Osteoblast (primary cell): ENCODE measurements at regions not wholly inside any gene's neighbourhood (a gene's known extent, or its start where the extent isn't known, plus 50 kb on each side); places are given as distances from the start of the nearest gene placed in this dataset.

ENCODE experiments used
- DNase-seq: peaks from one replicate; pipeline ENCODE4 v3.0.0; 2011; ENCODE audit warnings: low spot score, mixed read lengths; ENCODE audit not compliant: insufficient read length; ENCODE audit errors: missing footprints
- H2AFZ ChIP-seq: 2 replicates; pipeline ENCODE4 v1.6.0; 2011; ENCODE audit warnings: mild to moderate bottlenecking, low read length
- H3K27ac ChIP-seq: 2 replicates; pipeline ENCODE4 v1.5.1; 2011; ENCODE audit warnings: mild to moderate bottlenecking, low read depth, low read length, moderate library complexity
- H3K27me3 ChIP-seq: 2 replicates; pipeline ENCODE4 v1.6.0; 2012; ENCODE audit warnings: mild to moderate bottlenecking, control low read depth, inconsistent platforms, low read length, moderate library complexity; ENCODE audit not compliant: insufficient read depth
- H3K36me3 ChIP-seq: 2 replicates; pipeline ENCODE4 v1.5.1; 2011; ENCODE audit warnings: mild to moderate bottlenecking, low read length, control low read depth, moderate library complexity; ENCODE audit not compliant: insufficient read depth
- H3K4me1 ChIP-seq: 2 replicates; pipeline ENCODE4 v1.5.1; 2011; ENCODE audit warnings: mild to moderate bottlenecking, low read length, control low read depth, moderate library complexity; ENCODE audit not compliant: insufficient read depth
- H3K4me2 ChIP-seq: 2 replicates; pipeline ENCODE4 v1.6.0; 2011; ENCODE audit warnings: mild to moderate bottlenecking, low read length; ENCODE audit not compliant: insufficient read depth
- H3K4me3 ChIP-seq: fragments of 200-600 bp; sonication (generic); 3 replicates; pipeline ENCODE4 v1.5.1; 2012; ENCODE audit warnings: mild to moderate bottlenecking, low read length, inconsistent platforms; ENCODE audit not compliant: insufficient read depth
- H3K79me2 ChIP-seq: 2 replicates; pipeline ENCODE4 v1.6.0; 2012; ENCODE audit warnings: mild to moderate bottlenecking, low read length, control low read depth, inconsistent platforms; ENCODE audit not compliant: insufficient read depth
- H3K9me3 ChIP-seq: 2 replicates; pipeline ENCODE4 v1.5.1; 2011; ENCODE audit warnings: low read depth, low read length, control low read depth
- H4K20me1 ChIP-seq: 2 replicates; pipeline ENCODE4 v1.6.0; 2012; ENCODE audit warnings: mild to moderate bottlenecking, low read length, control low read depth; ENCODE audit not compliant: insufficient read depth
- TF ChIP-seq, protein P1 (sequence below): IDR thresholded peaks from 2 replicates; pipeline ENCODE4 v1.5.1; 2011; ENCODE audit warnings: mild to moderate bottlenecking, low read depth, low read length, moderate library complexity; ENCODE audit errors: extremely low read depth

DNA sequence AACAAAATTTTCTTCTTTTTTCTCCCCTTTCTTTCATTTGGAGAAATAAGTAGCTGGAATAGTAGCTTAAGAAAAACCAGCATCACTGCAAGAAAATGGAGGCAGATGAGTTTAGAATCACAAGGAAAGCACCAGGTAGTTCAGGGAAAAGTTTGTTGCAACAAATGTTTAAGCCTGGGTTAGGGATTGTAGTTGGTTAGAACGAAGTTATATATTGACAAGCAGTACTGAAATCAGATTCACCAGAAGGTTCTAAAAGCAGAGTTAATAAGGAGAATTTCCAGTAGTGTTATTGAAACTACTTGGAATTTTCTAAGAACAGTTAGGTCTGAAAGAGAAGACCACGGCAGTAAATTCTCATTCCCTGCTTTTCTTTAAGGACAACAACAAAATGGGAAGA, 70.2 kb downstream of the BMP2 start:
- no peaks in the 10 kb centered on the region for H3K9me3 ChIP-seq
- no peaks in the 10 kb centered on the region for H4K20me1 ChIP-seq
- no peak overlapping the region for H3K4me3 ChIP-seq
- H3K36me3 ChIP-seq = no peaks in the 10 kb centered on the region
- no peak for DNase-seq
- no peak overlapping the region for H3K27ac ChIP-seq
- TF ChIP-seq, protein P1, sequence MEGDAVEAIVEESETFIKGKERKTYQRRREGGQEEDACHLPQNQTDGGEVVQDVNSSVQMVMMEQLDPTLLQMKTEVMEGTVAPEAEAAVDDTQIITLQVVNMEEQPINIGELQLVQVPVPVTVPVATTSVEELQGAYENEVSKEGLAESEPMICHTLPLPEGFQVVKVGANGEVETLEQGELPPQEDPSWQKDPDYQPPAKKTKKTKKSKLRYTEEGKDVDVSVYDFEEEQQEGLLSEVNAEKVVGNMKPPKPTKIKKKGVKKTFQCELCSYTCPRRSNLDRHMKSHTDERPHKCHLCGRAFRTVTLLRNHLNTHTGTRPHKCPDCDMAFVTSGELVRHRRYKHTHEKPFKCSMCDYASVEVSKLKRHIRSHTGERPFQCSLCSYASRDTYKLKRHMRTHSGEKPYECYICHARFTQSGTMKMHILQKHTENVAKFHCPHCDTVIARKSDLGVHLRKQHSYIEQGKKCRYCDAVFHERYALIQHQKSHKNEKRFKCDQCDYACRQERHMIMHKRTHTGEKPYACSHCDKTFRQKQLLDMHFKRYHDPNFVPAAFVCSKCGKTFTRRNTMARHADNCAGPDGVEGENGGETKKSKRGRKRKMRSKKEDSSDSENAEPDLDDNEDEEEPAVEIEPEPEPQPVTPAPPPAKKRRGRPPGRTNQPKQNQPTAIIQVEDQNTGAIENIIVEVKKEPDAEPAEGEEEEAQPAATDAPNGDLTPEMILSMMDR = no peak
- no peaks in the 10 kb centered on the region for H3K4me1 ChIP-seq
- H3K27me3 ChIP-seq = no peaks in the 10 kb centered on the region
- H3K4me2 ChIP-seq = no peak overlapping the region
- H3K79me2 ChIP-seq = no peaks in the 10 kb centered on the region
- no peak overlapping the region for H2AFZ ChIP-seq

DNA sequence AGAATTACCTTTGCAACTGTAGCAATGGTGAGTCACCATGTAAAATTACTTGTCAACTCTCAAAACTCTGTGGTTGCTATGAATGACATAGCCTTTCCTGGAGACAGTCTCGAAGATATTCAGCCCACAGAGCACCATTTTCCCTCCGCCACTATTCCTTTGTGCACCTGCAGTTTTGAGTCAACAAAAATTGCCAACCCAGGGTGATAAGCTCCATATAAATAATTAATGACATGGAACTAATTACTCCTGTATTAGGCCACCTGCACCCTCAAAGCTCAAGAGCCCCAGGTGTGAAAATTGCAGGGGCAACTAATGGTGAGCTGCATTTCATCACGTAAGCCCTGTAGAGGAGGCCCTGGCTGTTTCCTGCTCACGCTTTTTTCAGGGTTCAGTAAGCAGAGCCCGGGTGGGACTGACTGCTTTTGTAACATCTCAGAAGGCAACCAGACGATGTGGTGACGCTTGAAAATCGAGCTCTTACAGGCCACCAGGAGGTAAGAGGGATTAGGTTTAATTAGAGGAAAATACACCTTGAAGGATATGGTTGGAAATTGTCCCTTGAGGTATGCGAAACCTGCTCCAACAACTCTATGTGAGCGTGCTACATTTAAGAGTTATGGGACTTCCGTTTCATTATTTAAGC, 70.8 kb downstream of the BMP2 start:
- Histone ChIP-seq H3K4me1 (no peaks in the 10 kb centered on the region), H2AFZ (no peak overlapping the region), H3K36me3 (no peaks in the 10 kb centered on the region), H3K4me2 (no peak overlapping the region), H3K27me3 (no peaks in the 10 kb centered on the region), H4K20me1 (no peaks in the 10 kb centered on the region), H3K9me3 (no peaks in the 10 kb centered on the region), H3K4me3 (no peak overlapping the region), H3K79me2 (no peaks in the 10 kb centered on the region), H3K27ac (no peak overlapping the region)
- TF ChIP-seq, protein P1 = no peak
- DNase-seq = no peak

DNA sequence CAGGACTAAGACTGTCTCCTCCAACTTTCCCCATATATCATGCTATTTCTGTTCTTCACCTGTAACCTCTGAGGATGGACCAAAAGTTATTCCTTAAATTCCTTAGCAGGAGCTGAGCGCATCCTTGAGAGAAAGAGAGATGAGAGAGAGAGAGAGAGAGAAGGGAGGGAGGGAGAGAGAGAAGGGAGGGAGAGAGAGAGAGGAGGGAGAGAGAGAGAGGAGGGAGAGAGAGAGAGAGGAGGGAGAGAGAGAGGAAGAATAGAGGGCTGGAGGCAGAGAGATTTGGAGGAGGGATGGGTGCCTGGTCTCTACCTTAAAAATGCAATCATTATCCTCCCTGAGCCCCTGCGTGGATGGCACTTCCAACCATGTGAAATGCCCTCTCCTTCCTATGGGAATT, 73.6 kb downstream of the BMP2 start:
- TF ChIP-seq, protein P1 = no peak
- Histone ChIP-seq H3K27ac (no peak overlapping the region), H3K27me3 (no peaks in the 10 kb centered on the region), H3K4me2 (no peak overlapping the region), H3K36me3 (no peaks in the 10 kb centered on the region), H3K4me1 (no peaks in the 10 kb centered on the region), H2AFZ (no peak overlapping the region), H3K79me2 (no peaks in the 10 kb centered on the region), H3K9me3 (no peaks in the 10 kb centered on the region), H3K4me3 (no peak overlapping the region), H4K20me1 (no peaks in the 10 kb centered on the region)
- DNase-seq = no peak

DNA sequence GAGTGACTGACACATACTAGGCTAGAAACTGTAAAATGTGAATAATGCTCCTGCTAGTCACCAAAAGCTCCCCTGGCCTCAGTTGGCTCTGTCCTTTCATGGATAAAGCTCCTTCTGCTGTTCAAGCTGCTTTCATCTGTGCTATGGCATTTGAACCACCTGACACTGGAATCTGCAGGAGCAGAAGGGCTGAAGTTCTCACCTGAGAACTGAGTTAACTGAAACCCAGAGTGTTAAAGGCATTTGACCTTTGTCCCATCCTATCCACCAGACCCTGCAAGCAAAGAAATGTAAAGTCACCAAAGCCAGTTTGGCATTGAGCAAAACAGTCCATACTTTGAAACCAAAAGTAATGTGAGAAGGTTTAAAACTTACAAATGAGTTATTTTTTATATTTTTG, 77.7 kb downstream of the BMP2 start:
- H3K9me3 ChIP-seq = no peaks in the 10 kb centered on the region
- no peaks in the 10 kb centered on the region for H4K20me1 ChIP-seq
- no peaks in the 10 kb centered on the region for H3K36me3 ChIP-seq

More for the DNA sequence above, 77.7 kb downstream of the BMP2 start:
- Histone ChIP-seq H3K4me3 (no peak overlapping the region), H3K27me3 (no peaks in the 10 kb centered on the region), H2AFZ (no peak overlapping the region), H3K27ac (no peak overlapping the region), H3K4me2 (no peak overlapping the region), H3K79me2 (no peaks in the 10 kb centered on the region), H3K4me1 (no peaks in the 10 kb centered on the region)
- DNase-seq = no peak
- TF ChIP-seq, protein P1 = no peak
